Stimulated activated CD8-positive, alpha-beta memory T cell treated with anti-CD3 and anti-CD28 coated beads, Interleukin-4, amount 100 ng/mL, for 24 hours (primary cell): ENCODE measurements at regions not wholly inside any gene's neighbourhood (a gene's known extent, or its start where the extent isn't known, plus 50 kb on each side); places are given as distances from the start of the nearest gene placed in this dataset.
"Not testable (repeated sequence)": the region's sequence is repeated elsewhere in the genome, so short reads cannot be mapped to it uniquely, and the experiment has no call there.

Experiments used
- DNase-seq: peaks from one replicate; pipeline ENCODE4 v3.0.0-alpha.2; 2020; ENCODE audit warnings: low read depth

- no peak for DNase-seq
Measured at GRCh38 chr17:27065588-27065987, 228.3 kb upstream of the WSB1 start.

DNA sequence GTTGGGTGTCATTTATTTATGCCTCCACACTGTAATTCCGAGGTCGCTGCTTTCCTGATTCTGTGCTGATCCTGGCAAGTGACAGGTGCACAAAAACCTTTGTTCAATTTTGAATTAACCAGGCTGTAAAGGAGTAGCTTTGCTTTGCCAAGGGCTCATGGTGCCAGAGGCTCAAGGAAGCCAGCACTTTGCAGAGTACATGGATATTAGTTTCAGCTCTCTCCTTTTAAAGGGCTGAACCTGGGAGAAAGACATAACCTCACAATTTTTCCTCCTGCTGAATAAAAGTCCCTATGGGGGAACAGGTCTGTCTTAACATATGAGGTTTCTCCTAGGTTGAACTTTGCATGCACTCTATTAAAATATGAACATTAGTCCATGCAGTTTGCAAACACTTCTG, 227.6 kb upstream of the WSB1 start:
- DNase-seq, result no peak

DNA sequence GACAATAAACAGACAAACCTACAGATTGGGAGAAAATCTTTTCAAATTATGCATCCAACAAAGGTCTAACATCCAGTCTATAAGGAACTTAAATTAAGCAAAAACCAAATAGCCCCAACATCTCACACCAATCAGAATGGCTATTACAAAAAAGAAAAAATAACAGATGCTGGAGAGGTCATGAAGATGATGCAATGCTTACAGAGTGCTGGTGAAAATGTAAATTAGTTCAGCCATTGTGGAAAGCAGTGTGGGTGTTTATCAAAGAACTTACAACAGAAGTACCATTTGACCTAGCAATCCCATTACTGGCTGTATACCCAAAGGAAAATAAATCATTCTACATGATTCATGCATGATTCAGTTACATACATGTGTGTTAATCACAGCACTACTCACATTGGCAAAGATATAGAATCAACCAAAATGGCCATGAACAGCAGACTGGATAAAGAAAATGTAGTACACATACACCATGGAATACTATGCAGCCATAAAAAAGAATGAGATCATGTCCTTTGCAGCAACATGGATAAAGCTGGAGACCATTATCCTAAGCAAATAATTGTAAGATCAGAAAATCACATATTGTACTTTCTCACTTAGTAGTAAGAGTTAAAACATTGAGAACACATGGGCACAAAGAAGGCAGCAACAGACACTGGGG, 223.9 kb upstream of the WSB1 start:
- no peak for DNase-seq

DNA sequence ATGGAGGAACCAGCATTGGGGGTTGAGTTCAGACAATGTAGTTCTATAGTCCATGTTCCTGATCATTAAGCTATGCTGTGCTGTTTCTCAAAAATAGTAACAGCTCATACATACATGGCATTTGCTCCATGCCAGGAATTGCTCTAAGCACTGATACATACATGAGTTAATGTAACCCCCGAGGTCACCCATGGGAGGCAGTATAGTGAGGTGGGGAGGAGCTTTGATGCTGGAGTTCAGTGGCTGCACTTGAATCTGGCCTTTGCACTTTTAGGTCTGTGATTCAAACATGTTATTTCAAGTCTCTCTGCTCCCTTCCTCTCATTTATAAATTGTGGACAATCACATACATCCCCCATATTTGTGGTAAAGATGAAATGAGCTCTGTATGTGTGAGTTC, 223.1 kb upstream of the WSB1 start:
- no peak for DNase-seq

- DNase-seq, result no peak
Measured at GRCh38 chr17:27072885-27073284, 221.0 kb upstream of the WSB1 start.

- no peak for DNase-seq
Measured at GRCh38 chr17:27076814-27077213, 217.1 kb upstream of the WSB1 start.

DNA sequence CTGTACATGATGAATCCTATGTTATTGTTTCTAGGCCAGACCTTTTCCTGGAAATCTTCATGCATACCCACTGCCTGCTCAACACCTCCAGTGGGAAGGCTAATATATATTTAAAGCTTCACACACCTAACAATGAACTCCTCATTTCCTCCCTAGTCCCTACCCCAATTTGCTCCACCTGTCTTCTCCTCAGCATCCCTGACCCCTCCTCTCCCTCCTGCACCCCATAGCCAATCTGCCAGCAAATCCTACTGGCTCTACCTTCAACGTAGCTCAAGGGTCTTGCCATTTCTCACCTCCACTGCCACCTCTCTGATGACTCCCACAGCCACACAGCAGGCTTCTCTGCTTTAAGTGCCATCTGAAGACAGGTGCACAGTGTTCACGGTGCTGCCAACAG, 215.6 kb upstream of the WSB1 start:
- DNase-seq, result no peak

GRCh38 chr17:27079660-27080059, 214.3 kb upstream of the WSB1 start:
- DNase-seq, result no peak

- no peak for DNase-seq
Measured at GRCh38 chr17:27081002-27081638, 212.8 kb upstream of the WSB1 start.

GRCh38 chr17:27082023-27082774, 211.7 kb upstream of the WSB1 start:
- DNase-seq, result no peak

DNA sequence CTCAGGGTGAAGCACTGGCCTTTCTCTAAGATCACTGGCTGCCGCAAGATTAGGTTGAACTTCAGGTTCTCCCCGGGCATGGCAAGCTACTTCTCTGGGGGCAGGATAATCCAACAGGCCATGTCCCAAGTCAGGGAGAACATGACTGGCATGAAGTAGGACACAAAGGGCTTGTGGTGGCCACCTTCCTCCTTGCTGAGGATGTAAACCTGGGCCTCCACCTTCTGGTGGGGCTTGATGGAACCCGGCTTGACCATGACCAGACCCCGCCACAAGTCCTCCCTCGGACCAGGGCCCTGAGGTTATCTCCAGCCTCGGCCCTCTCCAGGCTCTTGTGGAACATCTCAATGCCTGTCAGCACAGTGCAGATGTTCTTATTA, 211.1 kb upstream of the WSB1 start:
- no peak for DNase-seq

GRCh38 chr17:27083408-27084185, 210.3 kb upstream of the WSB1 start:
- no peak for DNase-seq

GRCh38 chr17:27085517-27085916, 208.4 kb upstream of the WSB1 start:
- no peak for DNase-seq

- DNase-seq, result no peak
Measured at GRCh38 chr17:27086526-27086925, 207.4 kb upstream of the WSB1 start.

- DNase-seq, result no peak
Measured at GRCh38 chr17:27087935-27088766, 205.8 kb upstream of the WSB1 start.

DNA sequence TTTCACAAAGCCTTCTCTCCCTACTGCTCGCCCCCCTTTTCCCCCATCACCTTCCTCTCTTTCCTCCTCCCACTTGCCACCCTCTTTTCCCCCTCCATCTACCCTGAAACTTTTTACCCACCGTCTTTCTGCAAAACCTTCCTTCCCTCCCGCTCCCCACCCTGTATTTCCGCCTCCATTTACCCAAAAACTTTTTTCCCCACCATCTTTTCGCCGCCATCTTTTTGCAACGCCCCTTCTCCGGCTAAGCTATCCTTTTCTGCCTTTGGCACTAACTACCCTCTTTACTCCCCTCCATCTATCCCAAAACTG, 205.2 kb upstream of the WSB1 start:
- no peak for DNase-seq

- DNase-seq, result not testable (repeated sequence)
Measured at GRCh38 chr17:27089079-27089928, 204.6 kb upstream of the WSB1 start.

DNA sequence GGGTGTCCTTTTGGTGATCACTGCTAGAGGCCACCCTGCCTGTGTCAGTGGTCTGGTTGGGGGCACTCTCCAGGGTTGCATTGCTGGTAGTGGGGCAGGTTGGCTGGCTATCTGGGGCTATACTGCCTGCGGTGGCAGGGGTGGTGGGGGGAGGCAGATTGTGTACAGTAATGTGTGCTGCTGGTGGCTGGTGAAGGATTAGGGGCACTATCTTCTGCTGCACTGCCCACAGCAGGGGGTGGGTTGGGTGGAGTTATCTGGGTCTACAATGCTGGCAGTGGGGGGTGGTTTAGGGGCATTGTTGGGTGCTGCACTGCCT, 204.0 kb upstream of the WSB1 start:
- DNase-seq, result no peak

- DNase-seq, result not testable (repeated sequence)
Measured at GRCh38 chr17:27090450-27091042, 203.4 kb upstream of the WSB1 start.

DNA sequence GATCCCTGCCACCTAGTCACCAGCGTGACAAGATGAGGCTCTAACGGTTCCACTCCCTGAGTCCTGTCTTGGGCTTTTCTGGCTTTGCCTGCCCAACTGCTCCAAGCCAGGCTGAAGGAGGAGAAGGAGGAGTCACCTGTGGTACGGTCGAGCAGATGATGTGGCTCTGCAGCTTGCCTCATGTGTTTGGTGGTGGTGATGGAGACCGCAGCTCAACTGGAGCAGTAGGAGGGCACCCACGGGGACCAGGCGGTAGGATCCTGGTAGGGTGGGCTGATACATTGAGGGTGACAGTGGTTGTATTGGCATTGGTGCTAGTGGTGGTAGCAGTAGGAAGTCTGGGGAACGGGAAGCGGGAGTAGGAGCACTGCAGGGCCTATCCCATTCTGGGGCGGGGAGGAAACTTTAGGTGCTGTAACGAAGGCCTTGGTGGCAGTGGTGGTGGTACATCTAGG, 202.8 kb upstream of the WSB1 start:
- DNase-seq, result no peak

- DNase-seq, result not testable (repeated sequence)
Measured at GRCh38 chr17:27094179-27094578, 199.7 kb upstream of the WSB1 start.
